ENCODE measurements at regions not wholly inside any gene's neighbourhood (a gene's known extent, or its start where the extent isn't known, plus 50 kb on each side); places are given as distances from the start of the nearest gene placed in this dataset.

DNA sequence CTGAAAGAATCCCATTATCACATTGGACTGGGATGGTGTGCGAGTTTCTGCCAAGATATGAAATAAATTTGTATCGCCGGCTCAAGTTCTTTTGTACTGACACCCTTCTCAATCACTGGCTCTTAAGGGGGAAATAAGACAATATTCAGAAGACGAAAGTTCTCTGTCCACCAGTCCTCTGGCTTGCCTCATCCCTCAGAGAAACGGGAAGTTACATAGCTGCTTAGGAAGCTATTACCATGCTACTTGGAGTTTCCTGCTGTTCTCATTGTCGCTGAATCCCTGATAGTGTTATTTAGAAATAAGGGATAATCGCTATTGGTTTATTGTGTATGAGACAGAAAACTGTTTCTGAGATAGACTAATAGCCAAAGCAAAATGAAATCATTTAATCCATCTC, 205.0 kb upstream of the ZNF521 start:
- FAIRE-seq: no peak
- ChIA-PET CTCF (no interaction called here), POLR2A (no interaction called here)
- Histone ChIP-seq H3K4me1 (no peaks in the 10 kb centered on the region), H3K9me3 (no peaks in the 10 kb centered on the region), H3K27ac (no peak overlapping the region), H3K4me3 (no peak overlapping the region), H3K4me2 (no peak overlapping the region)
- no peak for ATAC-seq
- DNase-seq (ENCODE audit: low read depth in 1 of 2, low spot score in 1 of 2): no peak
- WGBS (ENCODE audit: missing lambda C conversion rate): 15% methylated on average over 7 of the region's 7 CpGs
- TF ChIP-seq EHF (CRISPR knock-in tag; IDR thresholded peaks at IDR 0.05) (no peak), GATA3 (IDR thresholded peaks at IDR 0.05; ENCODE audit: borderline replicate concordance) (no peak), EP300 (IDR thresholded peaks at IDR 0.05) (no peak), HOXA7 (CRISPR knock-in tag; IDR thresholded peaks at IDR 0.05) (no peak), ESRRA (IDR thresholded peaks at IDR 0.05; ENCODE audit: borderline replicate concordance, low read length) (no peak), NFE2L2 (conservative IDR thresholded peaks at IDR 0.05; ENCODE audit: low read length) (no peak)

DNA sequence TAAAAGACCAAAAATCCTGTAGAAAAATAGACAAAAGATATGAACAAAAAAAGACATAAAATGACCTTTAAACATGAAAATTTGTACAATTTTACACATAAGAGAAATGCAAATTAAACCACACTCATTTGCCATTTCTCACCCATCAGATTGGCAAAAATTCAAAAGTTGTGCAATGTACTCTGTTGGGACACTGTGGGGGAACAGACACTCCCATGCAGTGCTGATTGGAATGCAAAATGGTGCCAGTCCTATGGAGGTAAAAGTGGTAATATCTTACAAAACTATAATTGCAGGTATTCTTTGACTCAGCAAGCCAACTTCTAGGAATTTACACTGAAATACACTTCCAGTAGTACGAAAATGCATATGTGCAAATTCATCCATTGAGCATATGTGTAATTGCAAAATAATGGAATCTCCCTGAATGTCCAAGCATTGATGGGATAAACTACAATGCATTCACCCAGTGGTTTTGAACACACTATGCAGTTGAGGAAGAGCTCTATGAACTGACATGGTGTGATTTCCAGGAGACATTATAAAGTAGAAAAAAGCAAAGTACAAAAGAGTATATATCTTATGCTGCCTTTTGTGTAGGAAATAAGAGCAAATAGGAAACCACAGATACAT, 201.8 kb upstream of the ZNF521 start:
- WGBS (ENCODE audit: missing lambda C conversion rate): 6% methylated on average over 1 of the region's 1 CpG
- DNase-seq (ENCODE audit: low read depth in 1 of 2, low spot score in 1 of 2): no peak
- Histone ChIP-seq H3K4me2 (no peak overlapping the region), H3K27ac (no peak overlapping the region), H3K4me1 (no peaks in the 10 kb centered on the region), H3K4me3 (no peak overlapping the region), H3K9me3 (no peaks in the 10 kb centered on the region)
- TF ChIP-seq, protein P1, sequence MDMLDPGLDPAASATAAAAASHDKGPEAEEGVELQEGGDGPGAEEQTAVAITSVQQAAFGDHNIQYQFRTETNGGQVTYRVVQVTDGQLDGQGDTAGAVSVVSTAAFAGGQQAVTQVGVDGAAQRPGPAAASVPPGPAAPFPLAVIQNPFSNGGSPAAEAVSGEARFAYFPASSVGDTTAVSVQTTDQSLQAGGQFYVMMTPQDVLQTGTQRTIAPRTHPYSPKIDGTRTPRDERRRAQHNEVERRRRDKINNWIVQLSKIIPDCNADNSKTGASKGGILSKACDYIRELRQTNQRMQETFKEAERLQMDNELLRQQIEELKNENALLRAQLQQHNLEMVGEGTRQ (IDR thresholded peaks at IDR 0.05): no peak
- no peak for FAIRE-seq
- ATAC-seq: no peak
- POLR2A ChIA-PET: no interaction called here
- CTCF ChIA-PET: no interaction called here

DNA sequence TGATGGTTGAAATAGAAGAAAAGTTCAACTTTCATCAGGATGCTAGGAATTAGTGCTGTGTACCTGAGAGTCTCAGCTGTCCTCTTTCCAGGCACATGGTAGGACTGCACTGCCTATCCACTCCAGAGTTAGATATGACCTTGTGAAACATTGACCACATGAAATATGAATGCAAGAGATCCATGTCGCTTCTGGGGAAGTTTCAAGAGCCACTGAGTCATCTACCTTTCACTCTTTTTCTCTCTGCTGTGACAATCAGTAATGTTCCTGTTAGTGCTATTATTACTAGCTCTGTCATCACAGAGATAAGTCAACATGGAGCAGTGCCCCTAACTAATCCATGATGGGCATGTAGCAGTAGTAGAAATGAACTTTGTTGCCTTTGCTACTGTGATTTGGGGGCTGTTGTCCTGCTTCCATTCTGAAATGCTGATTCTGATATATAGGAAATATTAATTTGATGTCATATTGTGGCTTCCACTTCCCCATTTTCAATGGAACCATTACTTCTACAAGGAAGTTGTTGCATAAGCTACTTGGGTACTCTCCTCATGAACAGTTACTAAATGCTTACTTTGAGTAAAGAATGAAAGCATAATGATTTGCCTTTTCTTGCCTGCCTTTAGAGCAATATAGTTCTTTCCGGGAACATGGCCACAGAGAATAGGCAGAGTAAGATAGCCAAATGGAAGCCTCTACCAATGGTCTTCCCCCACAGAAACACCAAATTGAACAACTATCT, 192.8 kb upstream of the ZNF521 start:
- ATAC-seq (no peak), FAIRE-seq (no peak), DNase-seq (ENCODE audit: low read depth in 1 of 2, low spot score in 1 of 2) (no peak)
- CTCF ChIA-PET: no interaction called here
- H3K4me1 ChIP-seq: no peaks in the 10 kb centered on the region
- POLR2A ChIA-PET: no interaction called here
- no peak overlapping the region for H3K4me3 ChIP-seq
- no peak overlapping the region for H3K27ac ChIP-seq
- WGBS (ENCODE audit: missing lambda C conversion rate): 45% methylated on average over 2 of the region's 2 CpGs
- TF ChIP-seq BHLHE40 (IDR thresholded peaks at IDR 0.05; ENCODE audit: low read depth, low read length) (no peak), KDM5A (IDR thresholded peaks at IDR 0.05) (no peak), NR3C1 (IDR thresholded peaks at IDR 0.05) (no peak), EP300 (IDR thresholded peaks at IDR 0.05) (no peak), PHF8 (IDR thresholded peaks at IDR 0.05; ENCODE audit: borderline replicate concordance, low read depth) (no peak), KDM1A (IDR thresholded peaks at IDR 0.05; ENCODE audit: low read depth) (no peak), HOXB13 (CRISPR knock-in tag; IDR thresholded peaks at IDR 0.05; ENCODE audit: low read depth) (no peak), ZC3H11A (IDR thresholded peaks at IDR 0.05) (no peak), JUN (IDR thresholded peaks at IDR 0.05) (no peak), RFX5 (IDR thresholded peaks at IDR 0.05) (no peak), GATA3 (IDR thresholded peaks at IDR 0.05; ENCODE audit: borderline replicate concordance) (no peak), MYC (IDR thresholded peaks at IDR 0.05; ENCODE audit: borderline replicate concordance, low read length) (no peak), TFCP2L1 (CRISPR knock-in tag; IDR thresholded peaks at IDR 0.05) (no peak)
- TF ChIP-seq, protein P2, sequence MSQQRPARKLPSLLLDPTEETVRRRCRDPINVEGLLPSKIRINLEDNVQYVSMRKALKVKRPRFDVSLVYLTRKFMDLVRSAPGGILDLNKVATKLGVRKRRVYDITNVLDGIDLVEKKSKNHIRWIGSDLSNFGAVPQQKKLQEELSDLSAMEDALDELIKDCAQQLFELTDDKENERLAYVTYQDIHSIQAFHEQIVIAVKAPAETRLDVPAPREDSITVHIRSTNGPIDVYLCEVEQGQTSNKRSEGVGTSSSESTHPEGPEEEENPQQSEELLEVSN (IDR thresholded peaks at IDR 0.05; ENCODE audit: borderline replicate concordance, low read depth): no peak
- TF ChIP-seq, protein P3, sequence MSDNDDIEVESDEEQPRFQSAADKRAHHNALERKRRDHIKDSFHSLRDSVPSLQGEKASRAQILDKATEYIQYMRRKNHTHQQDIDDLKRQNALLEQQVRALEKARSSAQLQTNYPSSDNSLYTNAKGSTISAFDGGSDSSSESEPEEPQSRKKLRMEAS (IDR thresholded peaks at IDR 0.05): no peak
- TF ChIP-seq, protein P4, sequence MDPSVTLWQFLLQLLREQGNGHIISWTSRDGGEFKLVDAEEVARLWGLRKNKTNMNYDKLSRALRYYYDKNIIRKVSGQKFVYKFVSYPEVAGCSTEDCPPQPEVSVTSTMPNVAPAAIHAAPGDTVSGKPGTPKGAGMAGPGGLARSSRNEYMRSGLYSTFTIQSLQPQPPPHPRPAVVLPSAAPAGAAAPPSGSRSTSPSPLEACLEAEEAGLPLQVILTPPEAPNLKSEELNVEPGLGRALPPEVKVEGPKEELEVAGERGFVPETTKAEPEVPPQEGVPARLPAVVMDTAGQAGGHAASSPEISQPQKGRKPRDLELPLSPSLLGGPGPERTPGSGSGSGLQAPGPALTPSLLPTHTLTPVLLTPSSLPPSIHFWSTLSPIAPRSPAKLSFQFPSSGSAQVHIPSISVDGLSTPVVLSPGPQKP (IDR thresholded peaks at IDR 0.05; ENCODE audit: low read depth, low read length): no peak
- TF ChIP-seq, protein P5, sequence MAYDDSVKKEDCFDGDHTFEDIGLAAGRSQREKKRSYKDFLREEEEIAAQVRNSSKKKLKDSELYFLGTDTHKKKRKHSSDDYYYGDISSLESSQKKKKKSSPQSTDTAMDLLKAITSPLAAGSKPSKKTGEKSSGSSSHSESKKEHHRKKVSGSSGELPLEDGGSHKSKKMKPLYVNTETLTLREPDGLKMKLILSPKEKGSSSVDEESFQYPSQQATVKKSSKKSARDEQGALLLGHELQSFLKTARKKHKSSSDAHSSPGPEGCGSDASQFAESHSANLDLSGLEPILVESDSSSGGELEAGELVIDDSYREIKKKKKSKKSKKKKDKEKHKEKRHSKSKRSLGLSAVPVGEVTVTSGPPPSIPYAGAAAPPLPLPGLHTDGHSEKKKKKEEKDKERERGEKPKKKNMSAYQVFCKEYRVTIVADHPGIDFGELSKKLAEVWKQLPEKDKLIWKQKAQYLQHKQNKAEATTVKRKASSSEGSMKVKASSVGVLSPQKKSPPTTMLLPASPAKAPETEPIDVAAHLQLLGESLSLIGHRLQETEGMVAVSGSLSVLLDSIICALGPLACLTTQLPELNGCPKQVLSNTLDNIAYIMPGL (CRISPR knock-in tag; IDR thresholded peaks at IDR 0.05; ENCODE audit: borderline replicate concordance): no peak
- TF ChIP-seq, protein P6, sequence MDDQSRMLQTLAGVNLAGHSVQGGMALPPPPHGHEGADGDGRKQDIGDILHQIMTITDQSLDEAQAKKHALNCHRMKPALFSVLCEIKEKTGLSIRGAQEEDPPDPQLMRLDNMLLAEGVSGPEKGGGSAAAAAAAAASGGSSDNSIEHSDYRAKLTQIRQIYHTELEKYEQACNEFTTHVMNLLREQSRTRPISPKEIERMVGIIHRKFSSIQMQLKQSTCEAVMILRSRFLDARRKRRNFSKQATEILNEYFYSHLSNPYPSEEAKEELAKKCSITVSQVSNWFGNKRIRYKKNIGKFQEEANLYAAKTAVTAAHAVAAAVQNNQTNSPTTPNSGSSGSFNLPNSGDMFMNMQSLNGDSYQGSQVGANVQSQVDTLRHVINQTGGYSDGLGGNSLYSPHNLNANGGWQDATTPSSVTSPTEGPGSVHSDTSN (IDR thresholded peaks at IDR 0.05): no peak
- no peak overlapping the region for H3K4me2 ChIP-seq
- no peaks in the 10 kb centered on the region for H3K9me3 ChIP-seq

Data from A549 (cell line).